KBM-7 (cell line): ENCODE measurements at regions not wholly inside any gene's neighbourhood (a gene's known extent, or its start where the extent isn't known, plus 50 kb on each side); places are given as distances from the start of the nearest gene placed in this dataset.

Source experiments
- DNase-seq: peaks from one replicate; pipeline ENCODE4 v3.0.0-alpha.2; 2015
- in situ Hi-C: fragments of 300-500 bp; cut with MboI; formaldehyde crosslinking; loops from 2 replicates; pipeline ENCODE4 v1.14.3; 2020; ENCODE audit warnings: low sequenced_read_pairs, low pct_unique_long_range_greater_than_20kb, mixed read lengths

- no peak for DNase-seq
These were observed 537.4 kb upstream of the MAGEB18 start for GRCh38 chrX:25600776-25601175.

GRCh38 chrX:25601323-25601722 is 536.8 kb upstream of the MAGEB18 start:
- DNase-seq = no peak
- in situ Hi-C loops = no loop called here

More at GRCh38 chrX:25600776-25601175, 537.4 kb upstream of the MAGEB18 start:
- in situ Hi-C loops = no loop called here

- DNase-seq = no peak
- in situ Hi-C loops = no loop called here
These were observed 519.9 kb upstream of the MAGEB18 start for GRCh38 chrX:25618248-25618647.

DNA sequence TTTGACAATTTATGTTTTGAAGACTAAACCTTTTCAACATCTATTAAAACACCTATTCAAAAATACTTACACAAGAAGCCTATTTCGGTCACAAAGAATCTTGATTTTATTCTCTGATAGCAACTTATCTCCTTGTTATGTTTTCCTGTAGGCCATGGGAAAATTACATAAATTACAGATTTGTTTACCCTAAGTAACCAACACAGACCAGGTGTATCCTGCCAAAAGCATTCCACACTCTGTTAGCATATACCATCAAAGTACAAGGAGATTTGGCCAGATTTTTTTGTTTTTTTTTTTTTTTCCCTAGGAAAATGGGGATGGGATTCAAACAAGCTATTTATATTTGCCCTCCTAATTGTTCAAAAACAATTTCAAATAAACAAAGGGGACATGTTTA is 497.9 kb upstream of the MAGEB18 start:
- in situ Hi-C loops = no loop called here
- DNase-seq = no peak

GRCh38 chrX:25646156-25646555 is 492.0 kb upstream of the MAGEB18 start:
- DNase-seq = no peak
- in situ Hi-C loops = no loop called here

DNA sequence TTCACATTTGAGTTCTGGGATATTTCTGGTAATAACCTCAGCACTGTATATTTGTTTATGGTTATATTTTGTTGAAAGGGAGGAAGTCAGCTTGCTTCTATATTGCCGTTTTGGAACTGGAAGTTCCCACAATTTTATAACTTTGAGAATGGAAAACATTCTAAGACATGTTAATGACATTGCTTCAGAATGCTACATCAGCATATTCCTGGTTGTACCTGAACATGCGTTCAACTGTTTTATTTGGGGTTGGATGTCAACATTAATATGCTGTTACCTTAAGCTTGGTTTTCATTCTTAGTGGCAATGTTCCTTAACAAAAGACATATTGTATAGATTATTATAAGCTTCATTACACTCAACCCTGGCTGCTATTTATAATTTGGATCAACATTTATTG is 489.4 kb upstream of the MAGEB18 start:
- in situ Hi-C loops = no loop called here
- DNase-seq = no peak

GRCh38 chrX:25650216-25650820 is 487.8 kb upstream of the MAGEB18 start:
- no peak for DNase-seq
- in situ Hi-C loops = no loop called here

DNA sequence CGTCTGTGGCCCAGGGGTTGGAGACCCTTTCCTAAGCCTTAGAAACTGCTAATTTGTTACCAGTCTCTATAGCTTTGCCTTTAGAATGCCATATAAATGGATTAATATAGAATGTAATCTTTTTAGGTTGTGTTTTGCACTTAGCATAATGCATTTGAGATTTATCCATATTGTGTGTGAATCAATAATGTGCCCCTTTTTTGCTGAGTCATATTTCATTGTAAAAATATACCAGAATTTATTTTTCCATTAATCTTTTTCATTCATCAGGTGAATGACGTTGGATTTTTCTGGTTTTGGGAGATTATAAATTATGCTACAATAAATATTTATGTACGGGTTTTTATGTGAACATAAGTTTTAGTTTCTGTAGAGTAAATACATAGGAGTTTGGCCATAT is 478.8 kb upstream of the MAGEB18 start:
- no peak for DNase-seq
- in situ Hi-C loops = no loop called here

- DNase-seq = no peak
- in situ Hi-C loops = no loop called here
These were observed 474.4 kb upstream of the MAGEB18 start for GRCh38 chrX:25663701-25664100.

- no peak for DNase-seq
- in situ Hi-C loops = no loop called here
These were observed 472.7 kb upstream of the MAGEB18 start for GRCh38 chrX:25665431-25665830.

DNA sequence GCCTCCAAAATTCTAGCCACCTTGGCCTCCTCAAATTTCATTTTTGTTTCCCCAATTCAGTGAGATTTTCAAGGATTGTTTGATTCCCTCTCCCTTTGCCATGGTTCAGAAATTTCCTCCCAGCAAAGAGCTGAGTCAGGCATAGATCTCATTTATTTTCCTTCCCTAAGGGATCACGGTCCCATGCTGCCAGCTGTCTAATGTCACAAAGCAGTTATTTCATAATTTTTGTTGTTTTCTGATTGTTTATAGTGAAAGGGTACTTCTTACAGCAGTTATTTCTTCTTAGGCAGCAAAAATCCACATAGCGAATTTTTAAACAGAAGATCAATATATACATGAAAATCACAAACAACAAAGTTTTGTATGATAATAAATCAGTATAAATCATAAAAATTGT is 470.5 kb upstream of the MAGEB18 start:
- in situ Hi-C loops = no loop called here
- no peak for DNase-seq

DNA sequence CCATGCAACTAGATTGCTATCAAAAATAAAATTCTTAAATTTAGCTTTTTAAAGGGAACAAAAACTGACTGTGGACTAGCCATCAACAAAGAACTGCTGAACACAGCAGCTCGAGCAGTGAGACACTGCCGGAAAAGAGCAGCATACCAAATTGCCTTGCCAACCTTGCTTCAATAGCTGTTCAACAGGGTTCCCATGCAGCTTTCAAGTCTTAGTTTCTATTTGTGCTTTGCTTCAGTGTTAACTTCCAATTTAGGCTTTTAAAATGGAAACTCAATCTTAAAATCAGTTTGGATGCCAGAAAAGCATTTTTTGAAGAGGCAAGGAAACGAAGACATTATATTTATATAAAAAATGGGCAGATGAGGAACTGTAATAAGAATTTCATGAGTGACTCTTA is 463.4 kb upstream of the MAGEB18 start:
- in situ Hi-C loops = no loop called here
- no peak for DNase-seq

DNA sequence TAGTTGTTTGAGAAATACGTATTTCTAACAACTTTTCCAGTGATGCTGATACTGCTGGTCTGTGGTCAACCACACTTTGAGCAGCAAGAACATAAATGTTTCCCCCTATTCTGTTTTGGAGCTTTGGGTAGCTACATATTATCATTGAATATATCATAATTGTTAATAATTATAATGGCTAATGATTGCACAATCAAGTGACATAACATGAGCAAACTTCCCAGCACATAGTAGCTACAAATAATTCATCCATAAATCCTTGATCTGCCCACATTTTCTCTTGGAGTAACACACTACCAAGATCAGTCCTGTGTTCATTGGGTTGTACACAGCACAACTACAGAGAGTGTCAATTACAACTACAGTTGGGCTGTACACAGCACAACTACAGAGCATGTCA is 436.3 kb upstream of the MAGEB18 start:
- no peak for DNase-seq
- in situ Hi-C loops = no loop called here

GRCh38 chrX:25717122-25717521 is 421.0 kb upstream of the MAGEB18 start:
- DNase-seq = no peak
- in situ Hi-C loops = no loop called here

DNA sequence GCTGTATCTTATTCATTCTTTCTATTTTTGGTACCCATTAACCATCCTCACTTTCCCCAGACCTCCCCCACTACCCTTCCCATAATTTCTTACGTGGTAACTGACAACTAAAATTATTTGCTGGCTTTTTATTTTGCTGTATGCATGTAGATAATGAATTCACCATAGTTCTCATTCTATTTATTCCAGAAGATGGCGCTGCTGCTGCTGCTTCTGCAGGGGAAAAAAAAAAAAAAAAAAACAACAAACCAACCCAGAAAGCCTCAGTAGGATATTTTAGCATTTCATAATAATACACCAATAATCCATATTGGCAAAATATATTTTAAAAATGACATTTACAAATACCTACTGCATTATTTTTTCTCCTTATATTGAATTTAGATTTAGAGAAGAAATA is 416.6 kb upstream of the MAGEB18 start:
- peak; percentile 53 for DNase-seq
- in situ Hi-C loops = no loop called here

- in situ Hi-C loops = no loop called here
- DNase-seq = no peak
These were observed 411.6 kb upstream of the MAGEB18 start for GRCh38 chrX:25726539-25726938.

GRCh38 chrX:25733148-25733547 is 405.0 kb upstream of the MAGEB18 start:
- DNase-seq = no peak
- in situ Hi-C loops = no loop called here

DNA sequence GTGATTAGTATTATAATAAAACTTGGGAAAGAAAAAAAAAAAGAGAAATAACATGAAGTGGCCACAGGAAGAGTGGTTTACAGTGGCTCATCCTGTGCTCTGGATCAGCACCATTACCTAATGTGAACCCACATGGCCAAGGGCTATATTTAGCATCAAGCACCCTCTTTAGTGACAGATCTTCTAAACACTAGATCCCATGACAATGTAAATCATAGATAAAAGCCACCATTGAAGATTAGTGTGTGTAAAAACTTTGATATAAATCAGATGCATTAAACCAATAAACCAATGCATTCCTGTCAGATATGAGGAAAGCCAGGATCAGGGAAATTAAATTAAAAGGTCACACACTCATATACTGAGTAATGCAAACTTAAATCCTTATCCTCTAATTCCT is 400.6 kb upstream of the MAGEB18 start:
- no peak for DNase-seq
- in situ Hi-C loops = no loop called here

DNA sequence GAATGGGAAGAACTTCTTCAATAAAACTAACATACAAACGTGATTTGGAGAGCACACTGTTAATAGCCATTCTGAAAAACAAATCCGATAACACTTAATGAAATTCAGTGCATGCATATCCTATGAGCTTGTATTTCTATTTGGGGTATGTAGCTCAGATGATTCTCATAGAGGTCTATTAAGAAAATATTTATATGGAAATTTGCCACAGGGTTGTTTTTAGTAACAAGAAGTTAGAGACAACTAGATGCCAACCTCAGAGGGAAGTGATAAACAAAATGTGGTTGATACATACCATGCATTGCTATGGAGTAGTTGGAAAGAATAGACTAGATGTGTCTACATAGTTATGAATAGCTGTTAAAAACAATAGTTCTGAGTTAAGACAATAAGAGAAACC is 395.8 kb upstream of the MAGEB18 start:
- in situ Hi-C loops = no loop called here
- no peak for DNase-seq

GRCh38 chrX:25754399-25754798 is 383.7 kb upstream of the MAGEB18 start:
- in situ Hi-C loops = no loop called here
- DNase-seq = no peak

- DNase-seq = no peak
- in situ Hi-C loops = no loop called here
These were observed 382.9 kb upstream of the MAGEB18 start for GRCh38 chrX:25755194-25755593.

DNA sequence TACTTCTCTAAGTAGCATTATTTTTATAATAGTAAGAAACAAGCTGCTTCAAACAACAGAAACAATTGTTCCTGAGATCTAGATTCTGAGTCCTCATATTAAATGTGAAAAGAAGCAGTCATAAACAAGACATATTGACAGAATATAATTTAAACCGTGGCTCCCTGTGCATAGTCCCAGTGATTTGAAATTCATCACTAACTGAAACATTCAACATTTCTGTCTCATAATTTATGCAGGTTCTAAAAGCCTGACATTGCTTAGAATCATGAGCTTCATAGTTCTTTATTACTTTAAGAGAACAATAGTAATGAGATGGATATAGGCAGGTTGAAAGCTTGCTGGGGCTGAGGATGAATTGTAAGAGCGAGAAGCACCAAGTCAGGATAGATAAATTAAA is 375.5 kb upstream of the MAGEB18 start:
- in situ Hi-C loops = no loop called here
- no peak for DNase-seq
